Thoracic aorta (tissue), 2 donors: ENCODE measurements at regions not wholly inside any gene's neighbourhood (a gene's known extent, or its start where the extent isn't known, plus 50 kb on each side); places are given as distances from the start of the nearest gene placed in this dataset.

Experiments
- ATAC-seq: fragments of 150-250 bp; one replicate; pipeline ENCODE4 v1.8.0; 2017; ENCODE audit warnings: low read depth; ENCODE audit not compliant: insufficient number of reproducible peaks, low FRiP score
- DNase-seq: peaks from one replicate; pipeline ENCODE4 v3.0.0-alpha.2; 2020; ENCODE audit warnings: low spot score
- H3K27ac ChIP-seq, 2 donors: fragments of 200-600 bp; sonication (generic); 1 replicate in 1 of 2; 2 replicates in 1 of 2; pipeline ENCODE4 v1.5.1; 2016; ENCODE audit warnings: mild to moderate bottlenecking in 2 of 2, moderate library complexity in 2 of 2
- H3K27me3 ChIP-seq: fragments of 200-600 bp; sonication (generic); replicated peaks from 2 replicates; pipeline ENCODE4 v1.6.0; 2016; ENCODE audit warnings: mild to moderate bottlenecking; ENCODE audit not compliant: insufficient read depth
- H3K36me3 ChIP-seq: fragments of 200-600 bp; sonication (generic); one replicate; pipeline ENCODE4 v1.5.1; 2016
- H3K4me1 ChIP-seq, 2 donors: fragments of 200-600 bp; sonication (generic); 1 replicate in 1 of 2; 2 replicates in 1 of 2; pipeline versions ENCODE4 v1.5.1 to v1.6.0; 2016; ENCODE audit warnings: low read depth in 2 of 2, mild to moderate bottlenecking in 1 of 2; ENCODE audit not compliant: control insufficient read depth in 1 of 2
- H3K4me3 ChIP-seq: fragments of 200-600 bp; sonication (generic); 2 replicates; pipeline ENCODE4 v1.5.1; 2016; ENCODE audit warnings: mild to moderate bottlenecking
- H3K9me3 ChIP-seq: fragments of 200-600 bp; sonication (generic); 2 replicates; pipeline ENCODE4 v1.5.1; 2016
- CTCF ChIP-seq: fragments of 200-600 bp; sonication (generic); IDR thresholded peaks from one replicate; pipeline ENCODE4 v1.5.1; 2019; ENCODE audit warnings: antibody characterized with exemption

DNA sequence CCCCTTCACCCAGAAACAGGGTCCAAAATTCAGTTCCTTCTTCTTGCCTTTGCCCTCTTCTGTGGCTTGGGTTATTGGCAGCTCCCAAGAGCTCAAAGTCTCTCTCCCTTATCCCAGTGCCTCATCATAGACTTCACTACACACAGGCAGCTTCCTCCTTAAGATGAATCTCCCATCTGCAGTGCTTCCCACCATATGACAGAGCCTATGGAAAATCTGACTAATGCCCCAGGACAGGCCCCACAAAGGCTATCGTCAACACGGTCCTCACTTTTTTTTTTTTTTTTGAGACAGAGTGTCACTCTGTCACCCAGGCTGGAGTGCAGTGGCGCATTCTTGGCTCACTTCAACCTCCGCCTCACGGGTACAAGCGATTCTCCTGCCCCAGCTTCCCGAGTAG is 194.1 kb downstream of the MEX3B start:
- DNase-seq (no peak), ATAC-seq (no peak)
- Histone ChIP-seq H3K36me3 (no peaks in the 10 kb centered on the region), H3K4me1 (peaks cover 0 to 8% of the 10 kb centered on the region in 2 donors), H3K27me3 (no peaks in the 10 kb centered on the region), H3K27ac (no peak overlapping the region), H3K9me3 (no peaks in the 10 kb centered on the region), H3K4me3 (no peak overlapping the region)
- no peak for TF ChIP-seq CTCF

GRCh38 chr15:81851325-81851724 is 194.5 kb downstream of the MEX3B start:
- Histone ChIP-seq H3K27ac (no peak overlapping the region), H3K27me3 (no peaks in the 10 kb centered on the region), H3K9me3 (no peaks in the 10 kb centered on the region), H3K36me3 (no peaks in the 10 kb centered on the region), H3K4me1 (peaks cover 0 to 8% of the 10 kb centered on the region in 2 donors), H3K4me3 (no peak overlapping the region)
- no peak for ATAC-seq
- DNase-seq, result no peak
- TF ChIP-seq CTCF, result no peak

GRCh38 chr15:81849289-81849688 is 196.5 kb downstream of the MEX3B start:
- Histone ChIP-seq H3K27me3 (no peaks in the 10 kb centered on the region), H3K4me3 (no peak overlapping the region), H3K4me1 (peaks cover 0 to 8% of the 10 kb centered on the region in 2 donors), H3K27ac (no peak overlapping the region), H3K36me3 (no peaks in the 10 kb centered on the region), H3K9me3 (no peaks in the 10 kb centered on the region)
- TF ChIP-seq CTCF, result no peak
- ATAC-seq (no peak), DNase-seq (no peak)

DNA sequence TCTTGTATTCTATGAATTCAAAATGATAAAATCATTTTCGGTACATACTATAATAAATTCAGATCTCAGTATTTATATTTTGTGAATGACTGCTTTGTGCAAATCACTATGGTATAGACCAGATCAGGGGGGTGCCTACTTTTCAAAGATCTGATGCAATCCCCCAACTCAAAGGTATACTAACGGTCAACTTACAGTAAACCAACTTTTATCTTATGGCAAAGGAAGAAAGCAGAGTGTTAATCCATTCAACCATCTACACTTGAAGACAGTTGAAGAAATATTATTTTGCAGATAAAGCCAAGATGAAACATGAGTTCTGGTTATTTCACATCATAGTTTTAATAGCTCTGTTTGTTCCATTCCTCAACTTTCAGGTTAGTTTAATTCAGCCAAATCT is 197.1 kb downstream of the MEX3B start:
- DNase-seq, result no peak
- H3K4me1 ChIP-seq, result peaks cover 0 to 8% of the 10 kb centered on the region in 2 donors
- H3K36me3 ChIP-seq, result no peaks in the 10 kb centered on the region
- no peak for TF ChIP-seq CTCF
- H3K27ac ChIP-seq, result no peak overlapping the region
- H3K9me3 ChIP-seq, result no peaks in the 10 kb centered on the region
- ATAC-seq, result no peak
- no peaks in the 10 kb centered on the region for H3K27me3 ChIP-seq
- H3K4me3 ChIP-seq, result no peak overlapping the region

DNA sequence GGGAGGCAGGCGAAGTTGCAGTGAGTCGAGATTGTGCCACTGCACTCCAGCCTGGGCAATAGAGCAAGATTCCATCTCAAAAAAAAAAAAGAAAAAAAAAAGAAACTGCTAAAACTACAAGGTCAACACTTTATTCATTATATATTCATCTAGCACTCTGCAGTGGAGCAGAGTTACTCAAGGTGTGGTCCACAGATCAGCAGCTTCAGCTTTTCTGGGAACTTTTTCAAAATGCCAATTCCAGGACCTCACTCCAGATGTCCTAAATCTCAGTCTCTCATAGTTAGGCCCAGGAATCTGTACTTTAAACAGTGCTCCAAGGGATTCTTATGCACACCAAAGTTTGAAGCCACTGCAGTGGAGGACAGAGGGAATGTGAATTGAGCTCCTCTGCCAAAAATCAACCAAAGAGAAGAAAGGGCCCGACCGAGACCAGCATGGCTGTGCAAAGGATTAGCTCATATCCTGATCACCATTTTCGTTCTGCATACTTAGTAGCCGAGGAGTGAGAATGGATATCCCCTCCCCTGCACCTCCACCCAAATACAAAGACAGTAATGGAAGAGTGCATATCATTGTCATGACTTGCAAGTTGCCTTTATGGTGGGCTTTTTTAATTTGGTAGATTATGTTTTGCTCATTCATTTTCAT is 201.9 kb downstream of the MEX3B start:
- Histone ChIP-seq H3K4me3 (no peak overlapping the region), H3K27me3 (no peaks in the 10 kb centered on the region), H3K9me3 (no peaks in the 10 kb centered on the region), H3K4me1 (no peaks in the 10 kb centered on the region), H3K27ac (no peak overlapping the region), H3K36me3 (no peaks in the 10 kb centered on the region)
- DNase-seq (no peak), ATAC-seq (no peak)
- TF ChIP-seq CTCF, result no peak
